PC-3 (cell line): ENCODE measurements at regions not wholly inside any gene's neighbourhood (a gene's known extent, or its start where the extent isn't known, plus 50 kb on each side); places are given as distances from the start of the nearest gene placed in this dataset.

ENCODE experiments used
- EZH2 ChIP-seq: fragments of 300-600 bp; sonication (generic); IDR thresholded peaks from one replicate; pipeline ENCODE4 v1.6.1; 2017; ENCODE audit warnings: antibody characterized with exemption, mild to moderate bottlenecking, low read length; ENCODE audit not compliant: unreplicated experiment
- TF ChIP-seq, protein P1 (sequence below): fragments of 300-600 bp; sonication (generic); conservative IDR thresholded peaks from 2 replicates; pipeline ENCODE4 v1.5.1; 2017; ENCODE audit warnings: antibody characterized with exemption, low read depth, mild to moderate bottlenecking, low read length

DNA sequence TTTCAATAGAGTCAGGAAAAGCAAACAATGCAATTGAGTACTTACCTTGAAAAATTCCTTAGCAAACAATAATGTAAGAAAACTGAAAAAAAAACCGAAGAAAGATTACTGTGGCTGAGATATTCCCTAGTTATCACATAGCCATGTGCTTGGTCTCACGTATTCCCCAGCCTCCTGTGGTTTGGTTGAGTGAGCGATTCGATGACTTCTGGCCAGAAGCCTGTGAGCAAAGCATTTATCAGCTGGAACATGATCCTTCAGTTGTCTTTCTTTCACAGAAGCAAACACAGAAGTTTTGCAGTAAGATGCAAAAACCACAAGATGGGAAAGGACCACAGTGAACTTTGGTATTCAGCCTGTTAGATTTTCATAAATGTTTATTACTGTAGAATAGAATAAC, 1754.3 kb upstream of the AGA start:
- TF ChIP-seq, protein P1, sequence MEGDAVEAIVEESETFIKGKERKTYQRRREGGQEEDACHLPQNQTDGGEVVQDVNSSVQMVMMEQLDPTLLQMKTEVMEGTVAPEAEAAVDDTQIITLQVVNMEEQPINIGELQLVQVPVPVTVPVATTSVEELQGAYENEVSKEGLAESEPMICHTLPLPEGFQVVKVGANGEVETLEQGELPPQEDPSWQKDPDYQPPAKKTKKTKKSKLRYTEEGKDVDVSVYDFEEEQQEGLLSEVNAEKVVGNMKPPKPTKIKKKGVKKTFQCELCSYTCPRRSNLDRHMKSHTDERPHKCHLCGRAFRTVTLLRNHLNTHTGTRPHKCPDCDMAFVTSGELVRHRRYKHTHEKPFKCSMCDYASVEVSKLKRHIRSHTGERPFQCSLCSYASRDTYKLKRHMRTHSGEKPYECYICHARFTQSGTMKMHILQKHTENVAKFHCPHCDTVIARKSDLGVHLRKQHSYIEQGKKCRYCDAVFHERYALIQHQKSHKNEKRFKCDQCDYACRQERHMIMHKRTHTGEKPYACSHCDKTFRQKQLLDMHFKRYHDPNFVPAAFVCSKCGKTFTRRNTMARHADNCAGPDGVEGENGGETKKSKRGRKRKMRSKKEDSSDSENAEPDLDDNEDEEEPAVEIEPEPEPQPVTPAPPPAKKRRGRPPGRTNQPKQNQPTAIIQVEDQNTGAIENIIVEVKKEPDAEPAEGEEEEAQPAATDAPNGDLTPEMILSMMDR, result no peak
- TF ChIP-seq EZH2, result no peak
